Body of pancreas (tissue), 4 donors: ENCODE measurements at regions not wholly inside any gene's neighbourhood (a gene's known extent, or its start where the extent isn't known, plus 50 kb on each side); places are given as distances from the start of the nearest gene placed in this dataset.

Source experiments
- ATAC-seq: fragments of 150-250 bp; one replicate; pipeline ENCODE4 v1.9.1; 2016
- DNase-seq, 4 donors: peaks; one replicate each; pipeline ENCODE4 v3.0.0-alpha.2; 2019
- H3K27ac ChIP-seq, 4 donors: fragments of 200-600 bp; sonication (generic); 1 replicate in 3 of 4; 2 replicates in 1 of 4; pipeline versions ENCODE4 v1.5.1 to v1.6.1; 2016 to 2019; ENCODE audit warnings: mild to moderate bottlenecking in 1 of 4, mixed read lengths in 1 of 4, moderate library complexity in 1 of 4
- H3K27me3 ChIP-seq, 2 donors: fragments of 200-600 bp; sonication (generic); one replicate each; pipeline ENCODE4 v1.6.0; 2016; ENCODE audit warnings: mild to moderate bottlenecking in 1 of 2
- H3K36me3 ChIP-seq, 2 donors: fragments of 200-600 bp; sonication (generic); replicated peaks in 1 of 2; 2 replicates each; pipeline ENCODE4 v1.5.1; 2016; ENCODE audit warnings: low read depth in 2 of 2; ENCODE audit not compliant: insufficient read depth in 1 of 2
- H3K4me1 ChIP-seq: fragments of 200-600 bp; sonication (generic); one replicate; pipeline ENCODE4 v1.6.0; 2016
- H3K4me3 ChIP-seq, 2 donors: fragments of 200-600 bp; sonication (generic); 1 replicate in 1 of 2; 2 replicates in 1 of 2; pipeline ENCODE4 v1.5.1; 2016 to 2019
- H3K9me3 ChIP-seq, 3 donors: fragments of 200-600 bp; sonication (generic); 1 replicate in 2 of 3; 2 replicates in 1 of 3; pipeline ENCODE4 v1.5.1; 2016
- POLR2A ChIP-seq, 3 donors: fragments of 450-650 bp; IDR thresholded peaks; one replicate each; pipeline ENCODE4 v1.6.1; 2016; ENCODE audit warnings: antibody characterized with exemption in 3 of 3, mild to moderate bottlenecking in 2 of 3
- WGBS, 2 donors: methylation state at CpG; one replicate each; pipeline ENCODE4 v1.1.5; 2017; 5-methylcytosine and 5-hydroxymethylcytosine counted together
- intact Hi-C: fragments of 100-400 bp; cut with DNase I; formaldehyde crosslinking; loops from one replicate; pipeline ENCODE4 v1.15.1; 2023
- TF ChIP-seq, protein P1 (sequence below), 7 experiments: fragments of 450-650 bp in 4 of 7; fragments of 200-600 bp in 3 of 7; sonication (generic) in 3 of 7; IDR thresholded peaks; one replicate each; pipeline ENCODE4 v1.5.1; 2016 to 2019; ENCODE audit warnings: antibody characterized with exemption in 7 of 7

DNA sequence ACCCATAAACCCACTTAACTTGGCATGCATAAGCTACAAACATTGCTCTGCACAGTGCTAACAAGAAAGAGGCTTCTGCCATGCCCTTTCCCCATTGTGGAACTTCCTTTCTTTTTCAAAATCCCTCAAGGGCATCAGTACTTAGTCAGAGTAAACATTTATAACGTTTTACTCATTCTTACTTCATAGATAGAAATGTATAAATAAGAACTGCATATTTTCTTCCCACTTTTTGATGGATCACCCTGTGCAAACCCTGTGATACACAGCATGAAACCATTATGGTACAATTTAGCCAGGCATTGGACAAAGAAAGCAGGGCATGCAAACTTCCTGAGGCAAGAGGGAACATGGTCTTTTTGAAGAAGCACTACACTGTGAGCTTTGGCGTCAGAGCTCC is 113.8 kb upstream of the FOXG1 start:
- Histone ChIP-seq H3K4me1 (no peaks in the 10 kb centered on the region), H3K36me3 (no peaks in the 10 kb centered on the region), H3K27me3 (no peaks in the 10 kb centered on the region), H3K9me3 (no peaks in the 10 kb centered on the region), H3K4me3 (no peak overlapping the region), H3K27ac (no peak overlapping the region)
- WGBS, 2 donors: 4 to 9% methylated on average over 2 of the region's 2 CpGs
- DNase-seq (no peak), ATAC-seq (no peak)
- intact Hi-C loops: no loop called here
- no peak for TF ChIP-seq POLR2A (IDR thresholded peaks at IDR 0.05)
- TF ChIP-seq, protein P1, sequence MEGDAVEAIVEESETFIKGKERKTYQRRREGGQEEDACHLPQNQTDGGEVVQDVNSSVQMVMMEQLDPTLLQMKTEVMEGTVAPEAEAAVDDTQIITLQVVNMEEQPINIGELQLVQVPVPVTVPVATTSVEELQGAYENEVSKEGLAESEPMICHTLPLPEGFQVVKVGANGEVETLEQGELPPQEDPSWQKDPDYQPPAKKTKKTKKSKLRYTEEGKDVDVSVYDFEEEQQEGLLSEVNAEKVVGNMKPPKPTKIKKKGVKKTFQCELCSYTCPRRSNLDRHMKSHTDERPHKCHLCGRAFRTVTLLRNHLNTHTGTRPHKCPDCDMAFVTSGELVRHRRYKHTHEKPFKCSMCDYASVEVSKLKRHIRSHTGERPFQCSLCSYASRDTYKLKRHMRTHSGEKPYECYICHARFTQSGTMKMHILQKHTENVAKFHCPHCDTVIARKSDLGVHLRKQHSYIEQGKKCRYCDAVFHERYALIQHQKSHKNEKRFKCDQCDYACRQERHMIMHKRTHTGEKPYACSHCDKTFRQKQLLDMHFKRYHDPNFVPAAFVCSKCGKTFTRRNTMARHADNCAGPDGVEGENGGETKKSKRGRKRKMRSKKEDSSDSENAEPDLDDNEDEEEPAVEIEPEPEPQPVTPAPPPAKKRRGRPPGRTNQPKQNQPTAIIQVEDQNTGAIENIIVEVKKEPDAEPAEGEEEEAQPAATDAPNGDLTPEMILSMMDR (IDR thresholded peaks at IDR 0.05): no peak

DNA sequence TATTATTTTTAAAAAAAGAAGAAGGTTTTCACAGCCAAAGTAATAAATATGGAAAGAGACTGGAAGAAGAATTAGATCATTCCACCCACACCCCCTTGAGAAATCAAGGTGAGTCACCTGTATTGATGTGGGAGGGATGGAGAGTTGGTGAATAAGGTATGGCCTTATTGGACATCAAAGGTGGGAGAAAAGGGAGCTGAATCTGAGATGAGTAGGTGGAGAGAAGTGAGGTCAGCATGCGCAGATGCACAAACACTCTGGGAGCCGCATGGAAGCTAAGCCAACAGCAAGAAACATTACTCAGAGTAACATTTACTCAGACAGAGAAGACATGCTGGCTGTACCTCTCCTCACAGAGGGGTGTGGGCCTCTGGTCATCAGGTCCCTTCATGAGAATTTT is 113.1 kb upstream of the FOXG1 start:
- no peaks in the 10 kb centered on the region for H3K4me1 ChIP-seq
- no peaks in the 10 kb centered on the region for H3K36me3 ChIP-seq
- DNase-seq (no peak), ATAC-seq (no peak)
- H3K9me3 ChIP-seq: no peaks in the 10 kb centered on the region
- H3K27me3 ChIP-seq: no peaks in the 10 kb centered on the region
- intact Hi-C loops: no loop called here
- 84 to 92% methylated on average over 2 of the region's 2 CpGs for WGBS, 2 donors
- TF ChIP-seq, protein P1 (IDR thresholded peaks at IDR 0.05): no peak
- TF ChIP-seq POLR2A (IDR thresholded peaks at IDR 0.05): no peak
- H3K4me3 ChIP-seq: no peak overlapping the region
- H3K27ac ChIP-seq: no peak overlapping the region

DNA sequence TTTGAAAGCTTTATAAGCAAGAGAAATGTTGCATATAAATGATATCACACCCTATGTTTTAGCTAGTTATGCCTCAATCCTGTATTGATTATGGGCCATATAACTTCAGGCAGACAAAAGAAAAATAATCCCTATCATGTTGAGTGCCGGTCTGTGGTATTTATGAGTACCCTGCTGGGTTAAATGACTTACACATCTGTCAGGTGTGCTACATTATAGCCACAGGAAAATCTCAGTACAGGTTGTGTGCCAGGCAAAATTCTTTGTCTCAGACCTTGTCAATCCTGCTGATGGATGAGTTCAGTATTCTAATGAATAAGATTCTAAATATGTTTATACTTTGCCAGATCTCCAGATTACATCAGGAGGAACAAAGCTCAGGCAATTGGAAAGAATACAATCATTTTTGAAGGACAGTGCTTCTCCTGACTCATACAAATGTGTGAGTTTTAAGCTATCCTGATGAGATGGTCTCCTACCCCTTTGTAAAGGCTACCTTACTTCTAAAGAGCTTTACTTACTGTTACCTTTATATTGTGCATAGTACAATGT is 109.8 kb upstream of the FOXG1 start:
- Histone ChIP-seq H3K27ac (no peak overlapping the region), H3K27me3 (no peaks in the 10 kb centered on the region), H3K9me3 (no peaks in the 10 kb centered on the region), H3K4me1 (no peaks in the 10 kb centered on the region), H3K4me3 (no peak overlapping the region), H3K36me3 (no peaks in the 10 kb centered on the region)
- TF ChIP-seq POLR2A (IDR thresholded peaks at IDR 0.05): no peak
- TF ChIP-seq, protein P1 (IDR thresholded peaks at IDR 0.05): no peak
- intact Hi-C loops: no loop called here
- no peak for DNase-seq
- ATAC-seq: no peak
- 41 to 43% methylated on average over 1 of the region's 1 CpG for WGBS, 2 donors

DNA sequence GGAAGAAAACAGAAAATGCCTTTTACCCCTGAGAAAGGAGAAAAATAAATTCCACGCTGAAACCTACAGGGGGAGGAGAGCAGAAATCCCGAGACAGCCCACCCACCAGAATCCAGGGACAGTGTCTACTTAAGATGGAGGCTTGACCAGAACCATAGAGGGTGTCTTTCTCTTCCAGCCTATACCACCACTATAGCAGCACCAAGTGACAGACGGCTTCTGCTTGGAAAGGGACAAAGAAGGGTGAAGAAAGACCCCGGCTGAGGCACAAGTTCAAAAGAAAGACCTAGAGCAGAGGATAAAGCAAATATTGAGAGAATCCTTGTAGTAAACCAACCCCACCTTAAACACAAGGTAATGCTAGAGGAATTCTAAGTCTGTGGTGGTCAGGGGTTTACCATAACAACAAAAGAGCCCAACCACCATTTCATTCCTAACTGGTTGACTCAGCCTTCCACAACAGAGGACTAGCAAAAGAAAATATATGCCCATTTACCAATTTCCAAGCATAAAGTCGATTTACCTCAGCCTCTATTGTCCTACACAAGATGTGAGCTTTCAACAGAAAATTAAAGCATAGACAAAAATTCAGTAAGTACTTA is 105.3 kb upstream of the FOXG1 start:
- DNase-seq (no peak), ATAC-seq (no peak)
- WGBS, 2 donors: 18 to 31% methylated on average over 5 of the region's 5 CpGs
- H3K4me3 ChIP-seq: no peak overlapping the region
- no peaks in the 10 kb centered on the region for H3K4me1 ChIP-seq
- intact Hi-C loops: no loop called here
- TF ChIP-seq POLR2A (IDR thresholded peaks at IDR 0.05): no peak
- TF ChIP-seq, protein P1 (IDR thresholded peaks at IDR 0.05): no peak
- no peaks in the 10 kb centered on the region for H3K27me3 ChIP-seq
- H3K27ac ChIP-seq: no peak overlapping the region
- no peaks in the 10 kb centered on the region for H3K36me3 ChIP-seq
- H3K9me3 ChIP-seq: no peaks in the 10 kb centered on the region

DNA sequence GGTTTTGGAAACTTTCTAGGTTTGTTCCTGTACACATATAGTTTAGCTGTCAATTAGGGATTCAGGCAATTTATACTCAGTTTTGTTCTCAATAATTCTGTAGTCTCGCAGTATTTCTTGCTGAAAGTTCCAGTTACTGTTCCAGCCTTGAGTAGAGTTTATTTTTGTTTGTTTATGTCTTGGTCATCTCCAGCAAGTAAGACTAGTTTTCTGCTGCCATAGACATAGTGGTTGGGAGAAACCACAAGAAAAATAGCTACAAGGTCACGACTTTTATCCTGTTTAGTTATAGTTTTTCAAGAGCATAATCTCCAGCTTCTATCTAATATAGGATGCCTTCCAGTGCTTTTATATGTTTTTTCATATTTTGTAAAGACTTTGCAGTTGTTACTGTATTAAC is 99.6 kb upstream of the FOXG1 start:
- WGBS, 2 donors: 45 to 48% methylated on average over 2 of the region's 2 CpGs
- intact Hi-C loops: no loop called here
- no peaks in the 10 kb centered on the region for H3K36me3 ChIP-seq
- H3K9me3 ChIP-seq: no peaks in the 10 kb centered on the region
- ATAC-seq: no peak
- no peaks in the 10 kb centered on the region for H3K4me1 ChIP-seq
- TF ChIP-seq POLR2A (IDR thresholded peaks at IDR 0.05): no peak
- TF ChIP-seq, protein P1 (IDR thresholded peaks at IDR 0.05): no peak
- no peak overlapping the region for H3K27ac ChIP-seq
- no peaks in the 10 kb centered on the region for H3K27me3 ChIP-seq
- no peak for DNase-seq
- H3K4me3 ChIP-seq: no peak overlapping the region
